B cell (primary cell): ENCODE measurements at regions not wholly inside any gene's neighbourhood (a gene's known extent, or its start where the extent isn't known, plus 50 kb on each side); places are given as distances from the start of the nearest gene placed in this dataset.
"Not testable (repeated sequence)": the region's sequence is repeated elsewhere in the genome, so short reads cannot be mapped to it uniquely, and the experiment has no call there.

Experiments
- CTCF ChIP-seq: fragments of 200-600 bp; IDR thresholded peaks from one replicate; pipeline ENCODE4 v1.8.0; 2022; ENCODE audit warnings: antibody characterized with exemption, mild to moderate bottlenecking
- EZH2 ChIP-seq: IDR thresholded peaks from 2 replicates; pipeline ENCODE4 v1.6.1; 2012; ENCODE audit warnings: borderline replicate concordance, low read depth, mild to moderate bottlenecking, moderate library complexity, low read length; ENCODE audit not compliant: insufficient read depth, poor library complexity, severe bottlenecking

- TF ChIP-seq CTCF, EZH2: not testable (repeated sequence)
These were observed 1764.4 kb upstream of the SEL1L start for GRCh38 chr14:83298016-83298415.
